BLaER1 treated with 17β-estradiol and CSF1 and Interleukin-3, amounts not matched to agents 10 nM and 100 nM (cell line): ENCODE measurements at regions not wholly inside any gene's neighbourhood (a gene's known extent, or its start where the extent isn't known, plus 50 kb on each side); places are given as distances from the start of the nearest gene placed in this dataset.

ENCODE experiments used
- H3K27ac ChIP-seq, 11 experiments: shearing (Covaris generic); formaldehyde crosslinking; 2 replicates each; pipeline ENCODE4 v1.8.1; 2022
- H3K27me3 ChIP-seq, 11 experiments: shearing (Covaris generic); formaldehyde crosslinking; 2 replicates each; pipeline ENCODE4 v1.8.1; 2022
- H3K36me3 ChIP-seq, 11 experiments: shearing (Covaris generic); formaldehyde crosslinking; 2 replicates each; pipeline ENCODE4 v1.8.1; 2022
- H3K4me1 ChIP-seq, 10 experiments: shearing (Covaris generic); formaldehyde crosslinking; 2 replicates each; pipeline ENCODE4 v1.8.1; 2022
- H3K4me2 ChIP-seq, 11 experiments: shearing (Covaris generic); formaldehyde crosslinking; 2 replicates each; pipeline ENCODE4 v1.8.1; 2022
- H3K4me3 ChIP-seq, 10 experiments: shearing (Covaris generic); formaldehyde crosslinking; 2 replicates each; pipeline ENCODE4 v1.8.1; 2022
- H3K9ac ChIP-seq, 11 experiments: shearing (Covaris generic); formaldehyde crosslinking; 2 replicates each; pipeline ENCODE4 v1.8.1; 2022
- H3K9me3 ChIP-seq, 11 experiments: shearing (Covaris generic); formaldehyde crosslinking; replicated peaks in 1 of 11; 2 replicates each; pipeline ENCODE4 v1.8.1; 2022
- H4K20me1 ChIP-seq, 11 experiments: shearing (Covaris generic); formaldehyde crosslinking; 2 replicates each; pipeline ENCODE4 v1.8.1; 2022
- Cebpa-rat ChIP-seq, 11 experiments: shearing (Covaris generic); IDR thresholded peaks; 2 replicates each; pipeline ENCODE4 v1.8.1; 2022

- Histone ChIP-seq H3K4me2 (no peak overlapping the region), H3K9me3 (no peaks in the 10 kb centered on the region), H3K4me1 (peaks cover 0 to 21% (median 0%) of the 10 kb centered on the region in 10 experiments; a peak in 6 of 20 replicates), H3K27ac (no peak overlapping the region), H4K20me1 (no peaks in the 10 kb centered on the region; a peak in 1 of 22 replicates), H3K36me3 (no peaks in the 10 kb centered on the region), H3K4me3 (no peak overlapping the region), H3K27me3 (0 out of 22 replicates have a peak, but pooled peaks cover 0 to under 1% (median 0%) of the 10 kb centered on the region in 11 experiments), H3K9ac (no peak overlapping the region)
- TF ChIP-seq Cebpa-rat (IDR thresholded peaks at IDR 0.05): no peak
Measured at GRCh38 chr3:55202326-55202725, 274.5 kb upstream of the LRTM1 start.

DNA sequence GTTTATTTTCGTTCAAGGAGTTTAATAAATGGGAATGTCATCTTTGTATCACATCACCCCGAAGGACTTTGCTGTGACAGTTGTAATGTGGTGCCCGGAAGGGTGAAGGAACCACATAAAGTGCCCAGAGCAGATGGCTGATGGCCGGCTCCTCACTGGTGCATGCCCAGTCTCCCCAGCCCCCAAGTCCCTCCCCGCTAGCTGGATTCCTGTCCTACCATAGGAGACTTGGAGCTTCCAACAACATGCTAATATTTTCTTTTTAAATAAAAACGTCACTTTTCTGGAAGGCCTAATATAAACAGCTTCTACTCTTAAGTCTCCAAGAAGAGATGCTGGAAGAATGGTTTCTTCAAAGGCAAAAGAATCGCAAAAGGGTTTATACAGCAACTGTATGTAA is 273.9 kb upstream of the LRTM1 start:
- no peaks in the 10 kb centered on the region; a peak in 1 of 22 replicates for H4K20me1 ChIP-seq
- no peak overlapping the region for H3K4me3 ChIP-seq
- H3K36me3 ChIP-seq: no peaks in the 10 kb centered on the region
- no peak for TF ChIP-seq Cebpa-rat (IDR thresholded peaks at IDR 0.05)
- H3K4me2 ChIP-seq: no peak overlapping the region
- H3K9me3 ChIP-seq: no peaks in the 10 kb centered on the region
- H3K27ac ChIP-seq: no peak overlapping the region
- H3K27me3 ChIP-seq: 0 out of 22 replicates have a peak, but pooled peaks cover 0 to 5% (median 0%) of the 10 kb centered on the region in 11 experiments
- H3K4me1 ChIP-seq: peaks cover 0 to 21% (median 0%) of the 10 kb centered on the region in 10 experiments; a peak in 6 of 20 replicates
- no peak overlapping the region for H3K9ac ChIP-seq

DNA sequence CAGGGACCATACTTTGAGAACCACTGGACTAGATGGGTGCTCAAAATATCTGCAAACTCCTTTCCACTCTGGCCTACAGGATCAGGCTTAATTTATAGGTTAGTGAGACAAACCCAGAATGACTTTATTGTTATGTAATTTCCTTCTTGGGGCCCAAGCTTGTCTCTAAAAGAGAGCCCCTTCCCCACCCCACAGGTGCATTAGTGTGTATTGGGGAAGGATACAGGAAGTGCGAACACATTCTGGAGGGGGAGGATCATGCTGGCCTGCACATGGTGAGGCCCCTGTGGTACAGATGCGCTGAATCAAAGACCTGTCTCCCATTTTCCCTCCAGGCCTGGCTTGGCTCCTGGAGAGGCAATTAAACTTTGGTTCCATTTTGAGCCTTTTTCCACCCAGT is 273.0 kb upstream of the LRTM1 start:
- Histone ChIP-seq H3K4me3 (no peak overlapping the region), H3K9me3 (no peaks in the 10 kb centered on the region), H3K4me2 (no peak overlapping the region), H3K4me1 (peaks cover 0 to 21% (median 0%) of the 10 kb centered on the region in 10 experiments; a peak in 6 of 20 replicates), H3K27ac (no peak overlapping the region), H3K27me3 (0 out of 22 replicates have a peak, but pooled peaks cover 0 to 5% (median 0%) of the 10 kb centered on the region in 11 experiments), H3K36me3 (no peaks in the 10 kb centered on the region), H4K20me1 (no peaks in the 10 kb centered on the region; a peak in 1 of 22 replicates), H3K9ac (no peak overlapping the region)
- TF ChIP-seq Cebpa-rat (IDR thresholded peaks at IDR 0.05): no peak

- no peaks in the 10 kb centered on the region for H3K36me3 ChIP-seq
- no peak for TF ChIP-seq Cebpa-rat (IDR thresholded peaks at IDR 0.05)
Measured at GRCh38 chr3:55198554-55198953, 270.7 kb upstream of the LRTM1 start.

GRCh38 chr3:55197021-55197420 is 269.2 kb upstream of the LRTM1 start:
- Histone ChIP-seq H4K20me1 (no peaks in the 10 kb centered on the region; a peak in 1 of 22 replicates), H3K36me3 (no peaks in the 10 kb centered on the region), H3K4me2 (no peak overlapping the region), H3K27ac (no peak overlapping the region), H3K9me3 (no peaks in the 10 kb centered on the region), H3K4me1 (peaks cover 0 to 37% (median 0%) of the 10 kb centered on the region in 10 experiments; a peak in 6 of 20 replicates), H3K4me3 (no peak overlapping the region), H3K9ac (no peak overlapping the region), H3K27me3 (0 out of 22 replicates have a peak, but pooled peaks cover 0 to 5% (median 0%) of the 10 kb centered on the region in 11 experiments)
- TF ChIP-seq Cebpa-rat (IDR thresholded peaks at IDR 0.05): no peak

More at GRCh38 chr3:55198554-55198953, 270.7 kb upstream of the LRTM1 start:
- Histone ChIP-seq H3K4me3 (no peak overlapping the region), H3K27ac (peak overlapping the region in 3 of 11 experiments; percentile 28 to 53 (median 33); a peak in 3 of 22 replicates), H3K27me3 (0 out of 22 replicates have a peak, but pooled peaks cover 0 to 5% (median 0%) of the 10 kb centered on the region in 11 experiments), H4K20me1 (no peaks in the 10 kb centered on the region; a peak in 1 of 22 replicates), H3K9me3 (no peaks in the 10 kb centered on the region), H3K4me2 (peak overlapping the region in 3 of 11 experiments; percentile 49 to 69 (median 67); a peak in 6 of 22 replicates), H3K9ac (no peak overlapping the region), H3K4me1 (peaks cover 0 to 29% (median 0%) of the 10 kb centered on the region in 10 experiments; a peak in 6 of 20 replicates)

DNA sequence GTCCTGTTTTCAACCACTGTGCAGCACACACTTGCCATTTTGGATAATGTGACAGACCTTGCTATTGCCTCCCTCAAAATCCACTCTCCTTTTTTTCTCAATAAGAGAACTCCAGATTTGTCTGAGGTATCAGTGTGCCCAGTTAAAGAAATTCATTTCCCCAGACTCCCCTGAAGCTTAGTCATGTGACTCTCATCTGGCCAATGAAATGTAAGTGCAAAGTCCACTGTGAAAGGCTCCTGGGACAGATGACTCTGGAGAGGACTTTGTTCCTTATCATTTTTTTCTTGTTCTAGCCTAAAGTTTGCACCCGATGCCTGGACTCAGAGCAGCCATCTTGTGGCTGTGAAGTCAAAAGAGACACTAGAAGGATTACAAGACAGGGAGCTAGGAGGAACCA is 268.6 kb upstream of the LRTM1 start:
- TF ChIP-seq Cebpa-rat (IDR thresholded peaks at IDR 0.05): no peak
- peaks cover 0 to 38% (median 0%) of the 10 kb centered on the region in 10 experiments; a peak in 6 of 20 replicates for H3K4me1 ChIP-seq
- H3K9ac ChIP-seq: no peak overlapping the region
- no peak overlapping the region for H3K4me2 ChIP-seq
- H3K27ac ChIP-seq: no peak overlapping the region
- no peak overlapping the region for H3K4me3 ChIP-seq
- no peaks in the 10 kb centered on the region; a peak in 1 of 22 replicates for H4K20me1 ChIP-seq
- H3K36me3 ChIP-seq: no peaks in the 10 kb centered on the region
- 0 out of 22 replicates have a peak, but pooled peaks cover 0 to 5% (median 0%) of the 10 kb centered on the region in 11 experiments for H3K27me3 ChIP-seq
- H3K9me3 ChIP-seq: no peaks in the 10 kb centered on the region

- Histone ChIP-seq H3K9ac (no peak overlapping the region), H3K4me1 (peaks cover 0 to 32% (median 0%) of the 10 kb centered on the region in 10 experiments; a peak in 6 of 20 replicates), H3K4me2 (peak overlapping the region in 3 of 11 experiments; percentile 25 to 47 (median 32); a peak in 4 of 22 replicates), H3K9me3 (peaks cover 0 to 2% (median 0%) of the 10 kb centered on the region in 11 experiments; a peak in 1 of 22 replicates), H3K36me3 (no peaks in the 10 kb centered on the region), H3K4me3 (no peak overlapping the region), H4K20me1 (no peaks in the 10 kb centered on the region; a peak in 1 of 22 replicates), H3K27me3 (peaks cover 0 to 20% (median 0%) of the 10 kb centered on the region in 11 experiments; a peak in 3 of 22 replicates), H3K27ac (no peak overlapping the region)
- no peak for TF ChIP-seq Cebpa-rat (IDR thresholded peaks at IDR 0.05)
Measured at GRCh38 chr3:55194376-55194775, 266.5 kb upstream of the LRTM1 start.

DNA sequence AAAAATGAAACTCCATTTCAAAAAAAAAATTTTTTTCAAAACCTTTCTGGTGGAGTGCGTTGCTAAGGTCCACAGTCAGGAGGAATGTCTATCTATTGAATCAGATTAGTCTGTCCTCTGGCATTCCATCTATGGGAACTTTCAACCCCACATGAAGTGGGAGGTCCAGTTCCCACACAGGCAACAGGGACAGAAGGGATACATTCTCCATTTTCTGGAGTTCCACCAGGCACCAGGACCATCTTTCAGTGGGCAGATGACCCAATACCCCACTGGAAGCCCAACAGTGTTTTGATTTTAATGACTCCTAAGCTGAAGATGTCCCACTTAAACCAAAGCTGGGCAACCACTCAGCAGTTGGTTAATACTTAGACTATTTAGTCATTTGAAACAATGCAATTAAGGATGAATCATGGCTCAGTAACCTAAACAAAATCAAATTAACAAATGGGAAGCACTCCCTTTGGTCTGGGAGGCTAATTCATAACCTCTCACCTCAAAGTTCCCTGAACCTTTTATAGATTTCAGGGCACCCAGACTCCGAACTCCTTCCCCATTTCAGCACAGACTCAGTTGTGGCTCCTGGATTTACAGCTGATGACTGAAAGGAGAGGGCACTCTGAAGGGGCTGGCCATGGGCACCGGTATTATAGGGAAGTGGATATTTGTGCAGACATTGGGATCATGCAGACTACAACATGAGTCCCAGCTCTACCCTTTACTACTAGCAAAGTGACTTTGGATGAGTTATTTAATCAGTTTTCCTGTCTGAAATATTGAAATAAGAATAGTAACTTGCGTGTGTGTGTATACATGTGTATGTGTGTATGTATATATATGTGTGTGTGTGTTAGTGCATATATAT is 264.3 kb upstream of the LRTM1 start:
- no peaks in the 10 kb centered on the region for H3K36me3 ChIP-seq
- H3K27me3 ChIP-seq: peaks cover 0 to 31% (median 0%) of the 10 kb centered on the region in 11 experiments; a peak in 3 of 22 replicates
- TF ChIP-seq Cebpa-rat (IDR thresholded peaks at IDR 0.05): no peak
- no peak overlapping the region for H3K9ac ChIP-seq
- no peak overlapping the region for H3K27ac ChIP-seq
- H3K9me3 ChIP-seq: peaks cover 0 to 15% (median 0%) of the 10 kb centered on the region in 11 experiments; a peak in 5 of 22 replicates
- peak overlapping the region in 1 of 11 experiments; percentile 30; a peak in 2 of 22 replicates for H3K4me2 ChIP-seq
- H4K20me1 ChIP-seq: no peaks in the 10 kb centered on the region
- H3K4me3 ChIP-seq: no peak overlapping the region
- H3K4me1 ChIP-seq: peaks cover 0 to 18% (median 0%) of the 10 kb centered on the region in 10 experiments; a peak in 5 of 20 replicates

DNA sequence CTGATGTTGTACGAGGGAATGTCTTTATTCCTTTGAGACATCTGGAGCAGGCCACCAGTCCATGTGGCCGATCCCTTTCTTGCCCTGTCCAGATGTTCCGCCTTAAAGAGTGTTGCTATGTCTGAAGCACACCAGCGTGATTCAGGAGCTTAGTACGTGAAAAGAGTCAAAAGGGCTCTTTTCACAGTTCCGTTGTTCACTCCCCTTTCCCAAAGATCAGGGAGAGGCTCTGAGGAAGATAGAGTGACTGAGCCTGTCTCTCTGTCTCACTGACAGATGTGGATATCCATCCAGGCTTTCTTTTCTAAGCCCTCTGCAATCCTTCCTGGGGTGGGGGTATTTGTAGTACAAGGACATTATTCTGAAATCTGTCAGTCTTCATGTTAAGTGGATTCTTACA is 262.5 kb upstream of the LRTM1 start:
- Histone ChIP-seq H3K9me3 (peaks cover 0 to 15% (median 0%) of the 10 kb centered on the region in 11 experiments; a peak in 5 of 22 replicates), H3K36me3 (no peaks in the 10 kb centered on the region), H4K20me1 (no peaks in the 10 kb centered on the region), H3K4me3 (no peak overlapping the region), H3K27ac (no peak overlapping the region), H3K9ac (no peak overlapping the region), H3K4me2 (no peak overlapping the region), H3K27me3 (peaks cover 0 to 28% (median 0%) of the 10 kb centered on the region in 11 experiments; a peak in 4 of 22 replicates), H3K4me1 (peaks cover 0 to 18% (median 0%) of the 10 kb centered on the region in 10 experiments; a peak in 5 of 20 replicates)
- no peak for TF ChIP-seq Cebpa-rat (IDR thresholded peaks at IDR 0.05)
